ENCODE measurements at regions not wholly inside any gene's neighbourhood (a gene's known extent, or its start where the extent isn't known, plus 50 kb on each side); places are given as distances from the start of the nearest gene placed in this dataset.
"Not testable (repeated sequence)": the region's sequence is repeated elsewhere in the genome, so short reads cannot be mapped to it uniquely, and the experiment has no call there.

DNA sequence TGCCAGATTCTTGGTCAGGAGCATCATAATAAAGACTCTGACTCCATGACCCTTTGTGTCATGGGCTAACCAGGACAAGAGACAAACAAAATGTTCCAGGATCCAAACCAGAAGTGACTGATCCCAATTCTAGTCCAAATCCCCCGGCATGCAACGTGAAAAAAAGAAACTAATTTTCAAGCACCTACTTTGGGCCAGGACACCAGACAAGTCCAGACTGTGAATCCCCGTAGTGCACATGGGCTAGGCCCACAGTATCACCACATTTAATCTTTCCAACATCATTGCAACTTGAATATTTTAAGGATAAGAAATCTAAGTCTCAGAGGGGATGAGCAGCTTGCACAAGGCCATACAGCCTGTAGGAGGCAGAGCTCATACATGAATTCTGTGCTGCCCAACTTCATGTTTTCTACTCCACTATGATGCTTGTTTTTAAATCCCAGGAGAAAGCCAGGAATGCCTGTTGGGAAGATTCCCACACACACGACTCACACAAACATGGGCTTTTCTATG, 365.7 kb downstream of the NPIPA8 start:
- DNase-seq (ENCODE audit: low spot score) (no peak), ATAC-seq (no peak)
- Mint-ChIP-seq H3K4me3 (no peak overlapping the region), H3K9me3 (no peaks in the 10 kb centered on the region), H3K4me1 (ENCODE audit: low read depth in 2 of 2) (no peaks in the 10 kb centered on the region), H3K36me3 (no peaks in the 10 kb centered on the region), H3K27ac (no peak overlapping the region), H3K27me3 (peaks cover 15 to 46% of the 10 kb centered on the region in 2 donors)

DNA sequence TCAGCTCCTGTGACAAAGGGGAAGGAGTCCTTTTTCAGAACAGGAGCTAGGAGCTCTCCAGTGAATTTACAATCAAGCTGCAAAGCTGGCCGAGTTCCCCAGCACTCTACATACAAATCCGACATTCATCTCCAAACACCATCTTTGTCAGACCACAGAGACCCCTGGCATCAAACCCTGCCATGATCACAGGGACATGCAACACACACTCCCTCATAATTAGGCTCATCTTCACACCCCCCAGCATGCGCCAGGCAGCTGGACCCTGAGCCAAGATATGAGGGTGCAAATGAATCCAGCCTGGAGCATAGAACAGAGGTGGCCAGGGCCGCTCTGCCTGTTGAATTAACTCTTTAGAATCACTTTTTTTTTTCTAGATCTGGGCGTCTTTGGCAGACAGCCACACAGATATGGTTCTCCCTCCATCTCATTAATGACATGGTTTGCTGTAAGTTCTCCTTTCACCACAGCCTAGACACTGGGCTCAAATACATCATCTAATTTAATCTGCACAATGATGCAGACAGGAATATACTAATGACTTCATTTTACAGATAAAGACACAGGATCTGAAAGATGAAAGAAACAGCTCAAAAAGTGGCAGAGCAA, 366.3 kb downstream of the NPIPA8 start:
- H3K27ac Mint-ChIP-seq = no peak overlapping the region
- H3K4me3 Mint-ChIP-seq = no peak overlapping the region
- H3K36me3 Mint-ChIP-seq = no peaks in the 10 kb centered on the region
- DNase-seq (ENCODE audit: low spot score) (no peak), ATAC-seq (no peak)
- peaks cover 15 to 46% of the 10 kb centered on the region in 2 donors for H3K27me3 Mint-ChIP-seq
- no peaks in the 10 kb centered on the region for H3K4me1 Mint-ChIP-seq (ENCODE audit: low read depth in 2 of 2)
- H3K9me3 Mint-ChIP-seq = no peaks in the 10 kb centered on the region

DNA sequence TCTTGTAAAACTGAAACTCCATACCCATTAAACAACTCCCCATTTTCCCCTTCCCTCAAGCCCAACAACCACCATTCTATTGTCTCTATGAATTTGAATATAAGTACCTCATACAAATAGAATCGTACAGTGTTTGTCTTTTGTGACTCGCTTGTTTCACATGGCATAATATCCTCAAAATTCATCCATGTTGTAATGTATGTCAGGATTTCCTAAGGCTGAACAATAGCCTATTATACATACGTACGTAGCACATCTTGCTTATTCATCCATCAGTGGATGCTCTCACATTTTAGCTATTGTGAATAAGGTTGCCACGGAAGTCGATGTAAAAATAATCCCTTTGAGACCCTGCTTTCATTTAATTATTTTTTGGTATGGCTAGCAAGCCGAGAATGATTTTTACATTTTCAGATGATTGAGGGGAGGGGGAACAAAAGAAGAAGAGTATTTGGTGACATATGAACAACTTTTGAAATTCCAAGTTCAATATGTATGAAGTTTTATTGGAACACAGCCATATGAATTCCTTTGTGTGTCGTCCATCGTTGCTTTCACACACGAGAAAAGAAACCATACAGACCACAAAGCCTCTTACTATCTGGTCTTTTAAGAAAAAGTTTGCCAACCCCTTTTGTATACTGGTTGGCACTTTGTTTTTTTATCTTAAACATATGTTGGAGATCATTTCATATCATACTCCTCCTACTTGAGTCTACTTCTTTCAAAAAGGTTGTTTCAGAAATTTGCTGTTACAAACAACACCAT, 371.2 kb downstream of the NPIPA8 start:
- H3K4me3 Mint-ChIP-seq = no peak overlapping the region
- H3K9me3 Mint-ChIP-seq = no peaks in the 10 kb centered on the region
- no peaks in the 10 kb centered on the region for H3K4me1 Mint-ChIP-seq (ENCODE audit: low read depth in 2 of 2)
- DNase-seq (ENCODE audit: low spot score) (no peak), ATAC-seq (no peak)
- H3K36me3 Mint-ChIP-seq = no peaks in the 10 kb centered on the region
- H3K27me3 Mint-ChIP-seq = peaks cover 16 to 44% of the 10 kb centered on the region in 2 donors
- H3K27ac Mint-ChIP-seq = no peak overlapping the region

- no peak overlapping the region for H3K4me3 Mint-ChIP-seq
- ATAC-seq = no peak
- H3K27ac Mint-ChIP-seq = no peak overlapping the region
- H3K9me3 Mint-ChIP-seq = no peaks in the 10 kb centered on the region
- no peaks in the 10 kb centered on the region for H3K36me3 Mint-ChIP-seq
- no peaks in the 10 kb centered on the region for H3K4me1 Mint-ChIP-seq (ENCODE audit: low read depth in 2 of 2)
- DNase-seq (ENCODE audit: low spot score) = no peak
- H3K27me3 Mint-ChIP-seq = peaks cover 11 to 39% of the 10 kb centered on the region in 2 donors
Observed at GRCh38 chr16:17964196-17964595, 372.3 kb downstream of the NPIPA8 start.

DNA sequence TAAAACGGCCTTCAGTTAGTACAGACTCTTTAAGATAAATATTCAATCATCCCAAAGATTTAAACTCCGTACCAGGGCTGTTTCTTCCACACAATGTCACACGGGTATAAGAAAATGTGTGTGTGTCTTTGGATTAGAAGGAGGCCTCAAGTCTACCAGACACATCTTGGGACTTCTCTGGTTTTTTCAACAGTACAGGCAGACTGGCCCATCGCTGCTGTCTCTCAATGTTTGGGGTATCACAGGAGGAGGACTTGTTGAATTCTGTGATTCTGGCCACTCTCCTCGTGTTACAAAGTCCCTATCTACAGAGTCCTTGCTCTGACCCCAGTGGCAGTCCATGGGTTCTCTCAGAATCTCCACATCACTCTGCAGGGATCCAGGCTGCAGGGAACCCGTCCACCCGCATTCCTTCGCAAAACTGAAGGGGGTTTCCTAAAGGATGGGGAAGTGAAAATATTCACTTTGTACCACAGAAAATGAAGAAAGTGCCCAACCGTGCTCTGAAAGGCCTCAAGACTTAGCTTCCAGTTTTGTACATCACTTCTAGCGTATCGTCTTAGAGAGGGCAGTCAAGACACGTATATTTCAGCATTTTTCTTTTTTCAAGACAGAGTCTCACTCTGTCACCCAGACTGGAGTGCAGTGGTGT, 373.2 kb downstream of the NPIPA8 start:
- H3K9me3 Mint-ChIP-seq = no peaks in the 10 kb centered on the region
- no peak overlapping the region for H3K27ac Mint-ChIP-seq
- H3K27me3 Mint-ChIP-seq = peaks cover 11 to 33% of the 10 kb centered on the region in 2 donors
- H3K36me3 Mint-ChIP-seq = no peaks in the 10 kb centered on the region
- H3K4me1 Mint-ChIP-seq (ENCODE audit: low read depth in 2 of 2) = no peaks in the 10 kb centered on the region
- DNase-seq (ENCODE audit: low spot score) = no peak
- no peak for ATAC-seq
- no peak overlapping the region for H3K4me3 Mint-ChIP-seq

DNA sequence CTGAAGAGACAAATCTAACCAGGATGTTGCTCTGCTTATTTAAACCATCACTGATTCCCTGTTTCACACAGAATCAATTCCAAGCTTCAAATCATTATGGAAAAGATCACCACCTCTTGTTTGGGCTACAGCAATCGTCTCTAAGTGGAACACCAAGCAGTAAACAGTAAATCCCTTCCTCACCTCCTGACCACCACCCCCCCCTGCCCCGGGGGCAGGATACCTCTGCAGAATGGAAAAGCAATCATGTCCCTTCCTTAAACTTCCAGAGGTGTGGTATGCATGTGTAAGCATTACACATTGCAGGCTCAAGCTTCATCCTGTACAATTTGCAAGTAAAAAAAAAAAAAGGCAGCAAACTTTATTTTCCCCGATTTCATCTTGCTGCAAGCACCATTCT, 373.8 kb downstream of the NPIPA8 start:
- H3K9me3 Mint-ChIP-seq = no peaks in the 10 kb centered on the region
- peaks cover 8 to 28% of the 10 kb centered on the region in 2 donors for H3K27me3 Mint-ChIP-seq
- no peak for DNase-seq (ENCODE audit: low spot score)
- H3K27ac Mint-ChIP-seq = no peak overlapping the region
- no peak overlapping the region for H3K4me3 Mint-ChIP-seq
- H3K36me3 Mint-ChIP-seq = no peaks in the 10 kb centered on the region
- no peaks in the 10 kb centered on the region for H3K4me1 Mint-ChIP-seq (ENCODE audit: low read depth in 2 of 2)
- no peak for ATAC-seq

DNA sequence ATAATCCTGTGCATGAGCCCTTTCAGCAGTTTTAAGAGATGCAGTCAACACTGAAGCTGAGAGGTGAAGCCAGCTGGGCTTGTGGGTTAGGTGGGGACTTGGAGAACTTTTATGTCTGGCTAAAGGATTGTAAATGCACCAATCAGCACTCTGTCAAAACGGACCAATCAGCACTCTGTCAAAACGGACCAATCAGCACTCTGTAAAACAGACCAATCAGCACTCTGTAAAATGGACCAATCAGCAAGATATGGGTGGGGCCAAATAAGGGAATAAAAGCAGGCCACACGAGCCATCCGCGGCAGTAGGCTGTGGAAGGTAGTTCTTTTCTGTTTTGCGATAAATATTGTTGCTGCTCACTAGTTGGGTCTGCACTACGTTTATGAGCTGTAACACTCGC, 374.7 kb downstream of the NPIPA8 start:
- not testable (repeated sequence) for H3K27ac Mint-ChIP-seq; DNase-seq (ENCODE audit: low spot score); H3K4me3 Mint-ChIP-seq; H3K4me1 Mint-ChIP-seq (ENCODE audit: low read depth in 2 of 2); H3K36me3 Mint-ChIP-seq; H3K9me3 Mint-ChIP-seq; ATAC-seq
- H3K27me3 Mint-ChIP-seq = peaks cover 8 to 20% of the 10 kb centered on the region in 2 donors

GRCh38 chr16:17951378-17951777, 385.2 kb downstream of the NPIPA8 start:
- no peak overlapping the region for H3K27ac Mint-ChIP-seq

DNA sequence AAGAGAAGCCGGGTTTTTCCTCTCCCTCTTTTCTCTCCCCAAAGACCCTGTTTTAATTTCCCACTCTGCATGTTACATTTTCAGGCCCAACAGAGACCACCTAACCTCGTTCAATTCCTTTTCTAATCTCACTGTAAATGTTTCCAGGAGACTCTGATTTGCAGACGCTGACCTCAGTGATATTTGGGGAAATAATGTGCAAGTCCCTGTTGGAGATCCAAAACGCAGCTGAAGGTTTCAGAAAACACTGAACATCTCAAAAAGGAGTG, 386.6 kb downstream of the NPIPA8 start:
- no peaks in the 10 kb centered on the region for H3K9me3 Mint-ChIP-seq
- no peaks in the 10 kb centered on the region for H3K36me3 Mint-ChIP-seq
- H3K4me1 Mint-ChIP-seq (ENCODE audit: low read depth in 2 of 2) = no peaks in the 10 kb centered on the region
- no peak overlapping the region for H3K27ac Mint-ChIP-seq
- DNase-seq (ENCODE audit: low spot score) (no peak), ATAC-seq (no peak)
- H3K27me3 Mint-ChIP-seq = peaks cover 29 to 70% of the 10 kb centered on the region in 2 donors
- no peak overlapping the region for H3K4me3 Mint-ChIP-seq

More at GRCh38 chr16:17951378-17951777, 385.2 kb downstream of the NPIPA8 start:
- DNase-seq (ENCODE audit: low spot score) = no peak
- no peak overlapping the region for H3K4me3 Mint-ChIP-seq
- no peaks in the 10 kb centered on the region for H3K4me1 Mint-ChIP-seq (ENCODE audit: low read depth in 2 of 2)
- no peaks in the 10 kb centered on the region for H3K36me3 Mint-ChIP-seq
- peaks cover 32 to 58% of the 10 kb centered on the region in 2 donors for H3K27me3 Mint-ChIP-seq
- no peaks in the 10 kb centered on the region for H3K9me3 Mint-ChIP-seq
- ATAC-seq = no peak

DNA sequence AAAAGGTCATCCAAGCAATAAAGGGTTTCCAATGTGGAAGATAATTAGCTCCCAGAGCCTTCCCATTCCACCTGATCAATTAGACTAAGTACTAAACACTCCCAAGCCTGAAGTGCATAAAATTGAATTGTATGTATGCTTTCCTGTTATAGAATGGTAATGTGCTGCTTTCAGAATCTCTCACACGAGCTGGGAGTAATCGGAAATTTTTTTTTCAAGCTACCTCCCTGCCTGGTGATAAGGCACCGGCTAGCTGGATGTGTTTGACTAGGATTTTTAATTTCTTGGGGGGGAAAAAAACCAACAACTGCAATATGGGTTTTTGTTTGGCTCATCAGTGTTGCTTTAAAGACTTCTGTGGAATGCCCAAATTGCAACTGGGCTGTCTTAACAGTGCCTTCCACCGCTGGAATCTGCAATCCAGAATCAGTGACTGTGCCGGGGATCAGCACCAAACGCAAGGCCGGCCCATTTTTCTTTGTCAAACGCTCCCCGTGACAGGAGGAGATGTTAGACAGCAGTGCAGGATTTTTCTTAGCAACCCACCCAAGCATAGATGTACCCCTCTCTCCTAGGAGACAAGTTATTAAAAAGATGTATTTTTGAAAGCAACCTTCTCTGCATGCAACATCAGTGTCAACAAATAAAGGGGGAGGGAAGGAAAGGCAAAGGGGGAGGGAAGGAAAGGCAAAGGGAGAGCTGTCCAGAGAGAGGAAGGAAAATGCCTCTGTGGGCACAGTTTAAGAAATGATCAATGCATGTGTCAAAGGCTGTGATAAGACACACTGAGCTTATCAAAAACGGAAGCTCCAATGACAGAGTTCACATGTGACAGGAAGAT, 387.2 kb downstream of the NPIPA8 start:
- DNase-seq (ENCODE audit: low spot score) (no peak), ATAC-seq (no peak)
- Mint-ChIP-seq H3K4me1 (ENCODE audit: low read depth in 2 of 2) (no peaks in the 10 kb centered on the region), H3K4me3 (no peak overlapping the region), H3K9me3 (no peaks in the 10 kb centered on the region), H3K27me3 (peaks cover 29 to 72% of the 10 kb centered on the region in 2 donors), H3K27ac (no peak overlapping the region), H3K36me3 (no peaks in the 10 kb centered on the region)

- ATAC-seq (no peak), DNase-seq (ENCODE audit: low spot score) (no peak)
- Mint-ChIP-seq H3K27ac (no peak overlapping the region), H3K4me3 (no peak overlapping the region), H3K36me3 (no peaks in the 10 kb centered on the region), H3K27me3 (peaks cover 28 to 80% of the 10 kb centered on the region in 2 donors), H3K4me1 (ENCODE audit: low read depth in 2 of 2) (no peaks in the 10 kb centered on the region), H3K9me3 (no peaks in the 10 kb centered on the region)
Observed at GRCh38 chr16:17947637-17948036, 388.9 kb downstream of the NPIPA8 start.

DNA sequence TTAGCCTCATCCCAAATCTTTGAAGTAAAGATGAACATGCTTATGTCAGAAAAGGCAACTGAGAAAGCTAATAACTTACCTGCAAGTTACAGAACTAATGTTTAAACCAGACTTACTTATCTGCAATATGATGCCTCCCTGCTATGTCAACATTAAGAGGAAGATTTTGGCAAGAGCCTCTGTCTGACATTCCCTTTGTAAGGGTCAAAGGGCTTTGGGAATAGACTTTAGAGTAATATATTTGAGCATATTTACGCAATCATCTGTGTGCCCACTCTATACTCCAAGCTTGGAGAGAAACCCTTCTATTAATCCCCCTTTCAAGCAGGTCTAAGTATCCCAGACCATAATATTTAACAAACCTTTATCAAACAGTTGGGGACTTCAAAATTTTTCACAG, 389.4 kb downstream of the NPIPA8 start:
- no peak overlapping the region for H3K4me3 Mint-ChIP-seq

DNA sequence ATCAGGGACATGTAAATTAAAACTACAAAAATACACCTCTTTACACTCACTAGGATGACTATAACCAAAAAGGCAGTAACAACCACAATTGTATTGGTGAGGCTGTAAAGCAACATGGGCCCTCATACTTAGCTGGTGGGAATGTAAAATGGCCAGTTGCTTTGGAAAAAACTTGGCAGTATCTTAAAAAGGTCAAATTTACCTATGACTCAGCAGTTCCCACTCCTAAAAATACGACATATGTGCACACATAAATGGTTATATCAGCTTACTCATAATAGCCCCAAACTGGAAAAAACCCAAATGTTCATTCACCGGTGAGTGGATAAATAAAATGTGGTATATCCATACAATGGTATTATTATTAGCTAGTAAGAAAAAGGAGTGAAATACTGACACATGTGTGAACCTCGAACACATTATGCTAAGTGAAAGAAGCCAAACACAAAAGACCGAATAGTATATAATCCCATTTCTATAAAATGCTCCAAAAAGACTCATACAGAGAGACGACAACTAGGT, 391.4 kb downstream of the NPIPA8 start:
- Mint-ChIP-seq H3K36me3 (no peaks in the 10 kb centered on the region), H3K4me1 (ENCODE audit: low read depth in 2 of 2) (no peaks in the 10 kb centered on the region), H3K9me3 (no peaks in the 10 kb centered on the region), H3K27ac (no peak overlapping the region), H3K27me3 (peaks cover 16 to 58% of the 10 kb centered on the region in 2 donors), H3K4me3 (no peak overlapping the region)
- ATAC-seq (no peak), DNase-seq (ENCODE audit: low spot score) (no peak)

More for the DNA sequence above, 389.4 kb downstream of the NPIPA8 start:
- no peaks in the 10 kb centered on the region for H3K9me3 Mint-ChIP-seq
- no peaks in the 10 kb centered on the region for H3K36me3 Mint-ChIP-seq
- H3K4me1 Mint-ChIP-seq (ENCODE audit: low read depth in 2 of 2) = no peaks in the 10 kb centered on the region
- DNase-seq (ENCODE audit: low spot score) (no peak), ATAC-seq (no peak)
- H3K27ac Mint-ChIP-seq = no peak overlapping the region
- H3K27me3 Mint-ChIP-seq = peaks cover 27 to 77% of the 10 kb centered on the region in 2 donors

Data from natural killer cell treated with Interleukin-12 subunit alpha and Interleukin-12 subunit beta and Interleukin-15 and Interleukin-18, amount 100 ng/mL, for 72 hours (primary cell).